Suprapubic skin (tissue), 3 donors: ENCODE measurements at regions not wholly inside any gene's neighbourhood (a gene's known extent, or its start where the extent isn't known, plus 50 kb on each side); places are given as distances from the start of the nearest gene placed in this dataset.

Experiments
- CTCF ChIP-seq, 2 donors: fragments of 200-600 bp in 1 of 2; fragments of 450-650 bp in 1 of 2; sonication (generic) in 1 of 2; IDR thresholded peaks; one replicate each; pipeline ENCODE4 v1.5.1; 2016 to 2019; ENCODE audit warnings: antibody characterized with exemption in 2 of 2, mild to moderate bottlenecking in 1 of 2, moderate library complexity in 1 of 2
- EP300 ChIP-seq: sonication (generic); formaldehyde crosslinking; IDR thresholded peaks from one replicate; pipeline ENCODE4 v1.6.1; 2017; ENCODE audit warnings: antibody characterized with exemption
- POLR2A ChIP-seq, 2 donors: fragments of 450-650 bp; IDR thresholded peaks; one replicate each; pipeline ENCODE4 v1.6.1; 2017; ENCODE audit warnings: antibody characterized with exemption in 2 of 2, mild to moderate bottlenecking in 2 of 2, moderate library complexity in 2 of 2

GRCh38 chr12:115402443-115403180, 718.6 kb upstream of the TBX3 start:
- TF ChIP-seq EP300 (no peak), CTCF (IDR thresholded peaks at IDR 0.05) (no peak), POLR2A (IDR thresholded peaks at IDR 0.05) (no peak)
